SK-N-SH treated with all-trans-retinoic acid at 6 μM for 48 hours (cell line): ENCODE measurements at regions not wholly inside any gene's neighbourhood (a gene's known extent, or its start where the extent isn't known, plus 50 kb on each side); places are given as distances from the start of the nearest gene placed in this dataset.

ENCODE experiments used
- ARNTL ChIP-seq: fragments of 450-650 bp; formaldehyde crosslinking; IDR thresholded peaks from 2 replicates; pipeline ENCODE4 v1.5.0; 2020; ENCODE audit warnings: low read depth, mild to moderate bottlenecking, moderate library complexity, borderline replicate concordance
- CSDC2 ChIP-seq: fragments of 250-450 bp; sonication (Bioruptor Pico); IDR thresholded peaks from 2 replicates; pipeline ENCODE4 v1.5.0; 2020; ENCODE audit warnings: mild to moderate bottlenecking, moderate library complexity
- ESRRG ChIP-seq: fragments of 250-450 bp; sonication (Bioruptor Pico); IDR thresholded peaks from 2 replicates; pipeline ENCODE4 v1.6.1; 2021; ENCODE audit warnings: mild to moderate bottlenecking
- PATZ1 ChIP-seq: fragments of 250-450 bp; sonication (Bioruptor Pico); IDR thresholded peaks from 2 replicates; pipeline ENCODE4 v1.8.0; 2020; ENCODE audit warnings: mild to moderate bottlenecking, moderate library complexity, borderline replicate concordance
- ZC3H10 ChIP-seq: fragments of 250-450 bp; sonication (Bioruptor Pico); IDR thresholded peaks from 2 replicates; pipeline ENCODE4 v1.5.1; 2021; ENCODE audit warnings: mild to moderate bottlenecking, moderate library complexity
- ZFP3 ChIP-seq: fragments of 250-450 bp; sonication (Bioruptor Pico); IDR thresholded peaks from 2 replicates; pipeline ENCODE4 v1.5.0; 2020; ENCODE audit warnings: mild to moderate bottlenecking, moderate library complexity
- ZNF70 ChIP-seq: fragments of 450-650 bp; formaldehyde crosslinking; IDR thresholded peaks from 2 replicates; pipeline ENCODE4 v1.5.0; 2020; ENCODE audit warnings: mild to moderate bottlenecking, moderate library complexity
- ZNF8 ChIP-seq: fragments of 450-650 bp; formaldehyde crosslinking; IDR thresholded peaks from 2 replicates; pipeline ENCODE4 v1.5.0; 2020; ENCODE audit warnings: mild to moderate bottlenecking, moderate library complexity

GRCh38 chr12:91861554-91861953 lies 284.1 kb downstream of the BTG1 start:
- TF ChIP-seq ZNF8 = no peak
- no peak for TF ChIP-seq CSDC2 (CRISPR knock-in tag)
- no peak for TF ChIP-seq ZNF70 (CRISPR knock-in tag)
- TF ChIP-seq ESRRG (CRISPR knock-in tag) = no peak
- no peak for TF ChIP-seq ZC3H10 (CRISPR knock-in tag)
- TF ChIP-seq ARNTL (CRISPR knock-in tag) = no peak
- no peak for TF ChIP-seq PATZ1 (CRISPR knock-in tag)
- TF ChIP-seq ZFP3 = no peak
